Epithelial cell of prostate (primary cell): ENCODE measurements at regions not wholly inside any gene's neighbourhood (a gene's known extent, or its start where the extent isn't known, plus 50 kb on each side); places are given as distances from the start of the nearest gene placed in this dataset.
"Not testable (repeated sequence)": the region's sequence is repeated elsewhere in the genome, so short reads cannot be mapped to it uniquely, and the experiment has no call there.

Experiments
- DNase-seq: peaks from one replicate; pipeline ENCODE4 v3.0.0-alpha.2; 2011; ENCODE audit warnings: low read depth, low spot score
- H3K27ac ChIP-seq: fragments of 450-650 bp; 2 replicates; pipeline ENCODE4 v1.5.1; 2017; ENCODE audit warnings: mild to moderate bottlenecking

DNA sequence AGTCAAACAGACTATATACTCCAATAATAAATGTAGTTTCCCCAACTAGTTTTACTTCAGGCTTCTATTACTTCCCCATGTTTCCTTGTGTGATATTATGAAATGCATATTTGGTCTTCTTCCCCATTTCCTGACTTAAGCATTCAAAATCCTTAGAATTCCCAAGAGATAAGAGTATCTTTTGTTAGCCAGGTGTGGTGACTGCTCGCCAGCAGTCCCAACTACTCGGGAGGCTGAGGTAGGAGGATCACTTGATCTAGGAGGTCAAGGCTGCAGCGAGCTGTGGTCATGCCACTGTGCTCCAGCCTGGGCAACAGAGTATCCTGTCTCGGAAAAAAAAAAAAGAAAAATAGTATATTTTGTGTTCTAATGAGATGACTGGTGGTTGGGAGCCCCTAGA is 72.7 kb upstream of the UBE2E2 start:
- DNase-seq = no peak
- H3K27ac ChIP-seq = no peak overlapping the region

DNA sequence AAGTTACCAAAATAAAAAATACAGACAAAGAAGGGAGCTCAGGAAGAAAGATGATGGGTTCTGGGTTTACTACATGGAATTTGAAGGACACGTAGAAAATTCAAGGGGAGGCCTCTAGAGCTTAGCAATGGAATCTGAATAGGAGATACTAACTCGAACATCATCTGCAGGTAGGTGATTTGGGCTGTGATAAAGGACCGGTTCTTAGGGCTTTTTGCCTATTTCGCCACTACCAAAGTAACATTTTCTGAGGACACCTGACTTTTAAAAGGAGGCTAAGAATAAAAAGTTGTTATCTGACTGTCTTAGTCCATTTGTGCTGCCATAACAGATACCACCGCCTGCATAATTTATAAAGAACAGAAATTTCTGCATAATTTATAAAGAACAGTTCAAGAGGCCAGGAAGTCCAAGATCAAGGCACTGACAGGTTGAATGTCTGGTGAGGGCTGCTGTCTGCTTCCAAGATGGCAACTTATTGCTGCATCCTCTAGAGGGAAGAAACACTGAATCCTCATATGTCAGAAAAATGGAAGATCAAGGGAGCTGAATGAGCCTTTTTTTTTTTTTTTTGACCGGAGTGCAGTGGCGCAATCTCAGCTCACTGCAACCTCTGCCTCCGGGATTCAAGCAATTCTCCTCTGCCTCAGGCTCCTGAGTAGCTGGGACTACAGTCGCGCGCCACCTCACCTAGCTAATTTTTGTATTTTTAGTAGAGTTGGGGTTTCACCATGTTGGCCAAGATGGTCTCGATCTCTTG is 67.9 kb upstream of the UBE2E2 start:
- no peak overlapping the region for H3K27ac ChIP-seq
- DNase-seq = no peak

DNA sequence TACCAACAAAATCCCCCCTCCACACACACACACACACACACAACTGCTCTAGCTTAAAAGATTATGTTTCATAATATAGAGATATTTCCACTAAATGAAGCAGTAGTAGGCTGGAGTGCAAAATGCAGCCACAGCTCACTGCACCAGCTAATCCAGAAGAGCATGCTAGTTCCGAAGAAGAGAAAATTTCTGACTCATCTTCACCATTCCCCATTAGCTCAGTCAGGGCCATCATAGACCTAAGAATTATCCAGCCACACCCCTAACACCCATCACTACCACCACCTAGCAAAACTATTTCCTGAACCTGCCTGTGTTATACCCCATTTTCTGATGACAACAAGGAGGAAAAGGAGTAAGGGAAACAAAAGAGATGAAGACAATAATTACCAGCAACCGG is 67.1 kb upstream of the UBE2E2 start:
- no peak overlapping the region for H3K27ac ChIP-seq
- no peak for DNase-seq

DNA sequence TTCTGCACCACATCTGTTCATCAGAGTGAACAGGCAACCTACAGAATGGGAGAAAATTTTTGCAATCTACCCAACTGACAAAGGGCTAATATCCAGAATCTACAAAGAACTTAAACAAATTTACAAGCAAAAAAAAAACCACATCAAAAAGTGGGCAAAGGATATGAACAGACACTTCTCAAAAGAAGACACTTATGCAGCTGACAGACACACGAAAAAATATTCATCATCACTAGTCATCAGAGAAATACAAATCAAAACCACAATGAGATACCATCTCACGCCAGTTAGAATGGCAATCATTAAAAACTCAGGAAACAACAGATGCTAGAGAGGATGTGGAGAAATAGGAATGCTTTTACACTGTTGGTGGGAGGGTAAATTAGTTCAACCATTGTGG is 59.1 kb upstream of the UBE2E2 start:
- H3K27ac ChIP-seq, DNase-seq: not testable (repeated sequence)

GRCh38 chr3:23146163-23146562 is 57.0 kb upstream of the UBE2E2 start:
- H3K27ac ChIP-seq = no peak overlapping the region

GRCh38 chr3:23152989-23153388 is 50.1 kb upstream of the UBE2E2 start:
- H3K27ac ChIP-seq = no peak overlapping the region
- no peak for DNase-seq

More at GRCh38 chr3:23146163-23146562, 57.0 kb upstream of the UBE2E2 start:
- DNase-seq = no peak
